ENCODE measurements at regions not wholly inside any gene's neighbourhood (a gene's known extent, or its start where the extent isn't known, plus 50 kb on each side); places are given as distances from the start of the nearest gene placed in this dataset.

- no peak for ATAC-seq
- TF ChIP-seq CSDC2 (CRISPR knock-in tag; IDR thresholded peaks at IDR 0.05) = no peak
Observed at GRCh38 chr6:164104432-164104831, 689.9 kb downstream of the QKI start.

GRCh38 chr6:164102693-164103092 is 688.2 kb downstream of the QKI start:
- ATAC-seq = no peak

GRCh38 chr6:164101859-164102258 is 687.3 kb downstream of the QKI start:
- no peak for ATAC-seq

More at GRCh38 chr6:164102693-164103092, 688.2 kb downstream of the QKI start:
- TF ChIP-seq ZC3H10 (CRISPR knock-in tag; IDR thresholded peaks at IDR 0.05) = no peak
- TF ChIP-seq BACH2 (CRISPR knock-in tag; IDR thresholded peaks at IDR 0.05; ENCODE audit: borderline replicate concordance) = no peak
- TF ChIP-seq ZNF565 (CRISPR knock-in tag; conservative IDR thresholded peaks at IDR 0.05; ENCODE audit: low read depth) = no peak

GRCh38 chr6:164099269-164099865 is 684.8 kb downstream of the QKI start:
- TF ChIP-seq CREB5 (CRISPR knock-in tag; IDR thresholded peaks at IDR 0.05; ENCODE audit: low read depth) (no peak), ZNF8 (CRISPR knock-in tag; IDR thresholded peaks at IDR 0.05) (no peak), ZNF70 (CRISPR knock-in tag; IDR thresholded peaks at IDR 0.05) (no peak), RARB (CRISPR knock-in tag; IDR thresholded peaks at IDR 0.05) (no peak), TOX (CRISPR knock-in tag; IDR thresholded peaks at IDR 0.05; ENCODE audit: borderline replicate concordance) (no peak)

More at GRCh38 chr6:164101859-164102258, 687.3 kb downstream of the QKI start:
- TF ChIP-seq ESRRG (CRISPR knock-in tag; IDR thresholded peaks at IDR 0.05) (no peak), BACH2 (CRISPR knock-in tag; IDR thresholded peaks at IDR 0.05; ENCODE audit: borderline replicate concordance) (no peak), ZNF8 (CRISPR knock-in tag; IDR thresholded peaks at IDR 0.05) (no peak), TOX (CRISPR knock-in tag; IDR thresholded peaks at IDR 0.05; ENCODE audit: borderline replicate concordance) (no peak), ZFP3 (CRISPR knock-in tag; IDR thresholded peaks at IDR 0.05) (no peak), OSR1 (CRISPR knock-in tag; IDR thresholded peaks at IDR 0.05) (no peak)

GRCh38 chr6:164098857-164099267 is 684.3 kb downstream of the QKI start:
- no peak for TF ChIP-seq TSHZ2 (CRISPR knock-in tag; IDR thresholded peaks at IDR 0.05)
- TF ChIP-seq TCF4 (CRISPR knock-in tag; IDR thresholded peaks at IDR 0.05; ENCODE audit: borderline replicate concordance) = no peak
- TF ChIP-seq PATZ1 (CRISPR knock-in tag; IDR thresholded peaks at IDR 0.05; ENCODE audit: borderline replicate concordance) = no peak
- TF ChIP-seq CREB5 (CRISPR knock-in tag; IDR thresholded peaks at IDR 0.05; ENCODE audit: low read depth) = no peak
- no peak for TF ChIP-seq ZFP30 (CRISPR knock-in tag; IDR thresholded peaks at IDR 0.05)
- no peak for TF ChIP-seq ISL1 (CRISPR knock-in tag; IDR thresholded peaks at IDR 0.05)
- no peak for TF ChIP-seq OSR1 (CRISPR knock-in tag; IDR thresholded peaks at IDR 0.05)
- no peak for TF ChIP-seq TOX (CRISPR knock-in tag; IDR thresholded peaks at IDR 0.05; ENCODE audit: borderline replicate concordance)
- no peak for TF ChIP-seq ZNF8 (CRISPR knock-in tag; IDR thresholded peaks at IDR 0.05)
- TF ChIP-seq BACH2 (CRISPR knock-in tag; IDR thresholded peaks at IDR 0.05; ENCODE audit: borderline replicate concordance) = no peak
- TF ChIP-seq ESRRG (CRISPR knock-in tag; IDR thresholded peaks at IDR 0.05) = no peak
- TF ChIP-seq GLIS3 (CRISPR knock-in tag; IDR thresholded peaks at IDR 0.05) = no peak
- no peak for TF ChIP-seq CSDC2 (CRISPR knock-in tag; IDR thresholded peaks at IDR 0.05)
- TF ChIP-seq RARB (CRISPR knock-in tag; IDR thresholded peaks at IDR 0.05) = no peak
- TF ChIP-seq ZNF70 (CRISPR knock-in tag; IDR thresholded peaks at IDR 0.05) = no peak
- no peak for TF ChIP-seq SNAI2 (CRISPR knock-in tag; IDR thresholded peaks at IDR 0.05)
- no peak for TF ChIP-seq CSRNP3 (CRISPR knock-in tag; IDR thresholded peaks at IDR 0.05)
- no peak for TF ChIP-seq ZFP3 (CRISPR knock-in tag; IDR thresholded peaks at IDR 0.05)
- no peak for ATAC-seq

More at GRCh38 chr6:164099269-164099865, 684.8 kb downstream of the QKI start:
- ATAC-seq = no peak

Data from SK-N-SH treated with all-trans-retinoic acid at 6 μM for 48 hours (cell line).